ENCODE measurements at regions not wholly inside any gene's neighbourhood (a gene's known extent, or its start where the extent isn't known, plus 50 kb on each side); places are given as distances from the start of the nearest gene placed in this dataset.

DNA sequence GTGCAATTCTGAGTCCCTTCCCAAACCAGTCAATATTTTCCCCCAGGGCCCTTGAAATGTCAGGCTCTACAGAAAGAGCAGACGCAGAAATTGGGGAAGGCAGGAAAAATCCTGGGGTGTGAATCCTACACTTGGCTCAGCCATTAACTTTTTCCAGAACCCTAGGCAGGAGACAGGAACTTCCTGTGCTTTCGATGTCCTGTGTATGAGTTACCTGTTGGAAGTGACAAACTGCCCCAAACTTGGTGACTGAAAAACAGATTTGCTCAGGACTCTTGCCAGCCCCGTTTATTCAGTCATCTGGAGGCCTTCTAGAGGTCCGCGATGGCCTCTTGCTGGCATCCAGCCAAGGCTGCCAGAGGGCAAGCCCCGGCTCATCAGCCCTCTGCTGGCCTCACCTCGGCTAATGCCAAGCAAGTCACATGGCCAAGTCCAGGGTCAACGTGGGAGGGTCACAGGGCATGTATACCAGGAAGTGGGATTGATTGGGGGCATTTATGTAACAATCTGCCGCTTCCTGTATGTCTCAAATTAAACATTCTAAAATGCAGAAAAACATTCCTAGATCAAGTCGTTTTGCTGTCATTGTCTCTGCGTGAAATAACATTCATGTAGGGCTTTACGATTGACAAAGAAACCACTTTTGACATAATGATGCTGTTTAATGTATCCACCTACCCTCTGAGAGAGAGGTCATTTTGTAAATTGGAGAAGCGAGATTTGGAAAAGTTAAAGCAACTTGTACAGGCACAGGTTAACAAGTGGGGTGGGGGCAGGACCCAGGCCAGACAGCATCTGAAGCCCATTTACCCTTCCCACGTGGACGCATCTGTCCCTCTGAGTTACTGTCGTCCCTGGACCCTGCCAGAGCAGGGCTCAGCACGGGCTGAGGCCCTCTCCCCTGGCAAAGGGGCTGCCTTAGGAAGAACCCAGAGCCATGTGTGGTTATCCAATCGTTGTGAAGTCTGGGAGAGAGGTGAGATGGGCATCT, 179.4 kb downstream of the INHBB start (continued):
- TF ChIP-seq, protein P1, sequence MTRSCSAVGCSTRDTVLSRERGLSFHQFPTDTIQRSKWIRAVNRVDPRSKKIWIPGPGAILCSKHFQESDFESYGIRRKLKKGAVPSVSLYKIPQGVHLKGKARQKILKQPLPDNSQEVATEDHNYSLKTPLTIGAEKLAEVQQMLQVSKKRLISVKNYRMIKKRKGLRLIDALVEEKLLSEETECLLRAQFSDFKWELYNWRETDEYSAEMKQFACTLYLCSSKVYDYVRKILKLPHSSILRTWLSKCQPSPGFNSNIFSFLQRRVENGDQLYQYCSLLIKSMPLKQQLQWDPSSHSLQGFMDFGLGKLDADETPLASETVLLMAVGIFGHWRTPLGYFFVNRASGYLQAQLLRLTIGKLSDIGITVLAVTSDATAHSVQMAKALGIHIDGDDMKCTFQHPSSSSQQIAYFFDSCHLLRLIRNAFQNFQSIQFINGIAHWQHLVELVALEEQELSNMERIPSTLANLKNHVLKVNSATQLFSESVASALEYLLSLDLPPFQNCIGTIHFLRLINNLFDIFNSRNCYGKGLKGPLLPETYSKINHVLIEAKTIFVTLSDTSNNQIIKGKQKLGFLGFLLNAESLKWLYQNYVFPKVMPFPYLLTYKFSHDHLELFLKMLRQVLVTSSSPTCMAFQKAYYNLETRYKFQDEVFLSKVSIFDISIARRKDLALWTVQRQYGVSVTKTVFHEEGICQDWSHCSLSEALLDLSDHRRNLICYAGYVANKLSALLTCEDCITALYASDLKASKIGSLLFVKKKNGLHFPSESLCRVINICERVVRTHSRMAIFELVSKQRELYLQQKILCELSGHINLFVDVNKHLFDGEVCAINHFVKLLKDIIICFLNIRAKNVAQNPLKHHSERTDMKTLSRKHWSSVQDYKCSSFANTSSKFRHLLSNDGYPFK (CRISPR knock-in tag; IDR thresholded peaks at IDR 0.05; ENCODE audit: borderline replicate concordance) = no peak
- TF ChIP-seq KDM1A (CRISPR knock-in tag; IDR thresholded peaks at IDR 0.05) (no peak), SMAD3 (CRISPR knock-in tag; IDR thresholded peaks at IDR 0.05) (peak; percentile 94), AFF4 (CRISPR knock-in tag; IDR thresholded peaks at IDR 0.05) (no peak), SRF (IDR thresholded peaks at IDR 0.05; ENCODE audit: low read depth, low read length) (no peak), ZNF775 (CRISPR knock-in tag; IDR thresholded peaks at IDR 0.05; ENCODE audit: borderline replicate concordance) (no peak), CCAR2 (optimal IDR thresholded peaks at IDR 0.05; ENCODE audit: low read depth, low read length) (peak; percentile 27), FOXO1 (CRISPR knock-in tag; IDR thresholded peaks at IDR 0.05) (peak; percentile 89), ZFP37 (CRISPR knock-in tag; IDR thresholded peaks at IDR 0.05; ENCODE audit: borderline replicate concordance) (no peak), RNF2 (conservative IDR thresholded peaks at IDR 0.05; ENCODE audit: low read depth) (peak; percentile 62; the same call in 1 of the 2 replicates), CHD4 (IDR thresholded peaks at IDR 0.05; ENCODE audit: borderline replicate concordance, low read length) (peak; percentile 77; the same call in 1 of the 2 replicates), ZFYVE20 (CRISPR knock-in tag; IDR thresholded peaks at IDR 0.05; ENCODE audit: borderline replicate concordance, low read depth) (no peak), ZNF530 (CRISPR knock-in tag; IDR thresholded peaks at IDR 0.05; ENCODE audit: low read depth) (no peak), MED1 (CRISPR knock-in tag; IDR thresholded peaks at IDR 0.05) (peak; percentile 99), FOXK1 (CRISPR knock-in tag; IDR thresholded peaks at IDR 0.05; ENCODE audit: borderline replicate concordance, low read depth) (peak; percentile 96), ZSCAN20 (CRISPR knock-in tag; IDR thresholded peaks at IDR 0.05; ENCODE audit: borderline replicate concordance) (no peak), ZNF619 (CRISPR knock-in tag; IDR thresholded peaks at IDR 0.05) (0 out of 2 replicates have a peak, but pooled peaks have one; percentile 38), SRSF4 (IDR thresholded peaks at IDR 0.05; ENCODE audit: low read depth, low read length, poor library complexity, severe bottlenecking) (no peak), ESRRA (CRISPR knock-in tag; IDR thresholded peaks at IDR 0.05; ENCODE audit: low read depth) (peak; percentile 78)
- TF ChIP-seq, protein P2, sequence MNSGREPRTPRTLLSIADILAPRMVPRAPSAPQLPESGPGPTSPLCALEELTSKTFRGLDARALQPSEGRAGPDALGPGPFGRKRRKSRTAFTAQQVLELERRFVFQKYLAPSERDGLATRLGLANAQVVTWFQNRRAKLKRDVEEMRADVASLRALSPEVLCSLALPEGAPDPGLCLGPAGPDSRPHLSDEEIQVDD (CRISPR knock-in tag; IDR thresholded peaks at IDR 0.05; ENCODE audit: borderline replicate concordance) = no peak
- TF ChIP-seq, protein P3, sequence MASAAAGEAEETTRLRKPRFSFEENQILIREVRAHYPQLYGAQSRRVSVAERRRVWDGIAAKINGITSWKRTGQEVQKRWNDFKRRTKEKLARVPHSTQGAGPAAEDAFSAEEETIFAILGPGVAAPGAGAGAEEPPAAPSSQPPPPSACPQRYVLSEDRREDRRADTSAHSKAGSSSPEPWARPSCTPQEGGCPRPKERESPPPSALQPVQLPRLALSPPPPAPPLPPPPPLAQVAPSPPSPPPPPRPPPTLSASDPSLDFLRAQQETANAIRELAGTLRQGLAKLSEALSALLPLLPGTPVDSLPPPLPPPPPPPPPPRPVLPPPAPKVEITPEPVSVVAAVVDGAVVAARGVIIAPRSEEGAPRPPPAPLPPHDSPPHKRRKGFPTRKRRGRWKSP (CRISPR knock-in tag; IDR thresholded peaks at IDR 0.05) = no peak; the same call in 1 of the 2 replicates
